ENCODE measurements at regions not wholly inside any gene's neighbourhood (a gene's known extent, or its start where the extent isn't known, plus 50 kb on each side); places are given as distances from the start of the nearest gene placed in this dataset.

- peaks cover 0 to 2% of the 10 kb centered on the region in 2 donors for H3K27me3 Mint-ChIP-seq
- H3K4me3 Mint-ChIP-seq: no peak overlapping the region
- no peak overlapping the region for H3K4me3 ChIP-seq (ENCODE audit: low read length)
- H3K27ac ChIP-seq (ENCODE audit: low read depth, low read length): no peak overlapping the region
- CTCF ChIA-PET: no interaction called here
- no peak overlapping the region for H3K27ac Mint-ChIP-seq
- H3K9me3 Mint-ChIP-seq: peaks cover 0 to 2% (median 0%) of the 10 kb centered on the region in 5 donors
- no peaks in the 10 kb centered on the region for H3K4me1 Mint-ChIP-seq
- no peaks in the 10 kb centered on the region for H3K36me3 ChIP-seq (ENCODE audit: insufficient read depth, low read length)
- H3K27me3 ChIP-seq (ENCODE audit: insufficient read depth, low read length, poor library complexity, severe bottlenecking): no peaks in the 10 kb centered on the region
- POLR2A ChIA-PET: no interaction called here
- no peaks in the 10 kb centered on the region for H3K36me3 Mint-ChIP-seq
- DNase-seq: no peak
- H3K9me3 ChIP-seq (ENCODE audit: low read length): no peaks in the 10 kb centered on the region
- H3K4me1 ChIP-seq (ENCODE audit: insufficient read depth, low read length): no peaks in the 10 kb centered on the region
These were observed 185.0 kb upstream of the PTBP2 start for GRCh38 chr1:96536581-96536980.

- H3K9me3 ChIP-seq (ENCODE audit: low read length): no peaks in the 10 kb centered on the region
- no peak overlapping the region for H3K27ac Mint-ChIP-seq
- H3K27me3 ChIP-seq (ENCODE audit: insufficient read depth, low read length, poor library complexity, severe bottlenecking): no peaks in the 10 kb centered on the region
- no peaks in the 10 kb centered on the region for H3K4me1 Mint-ChIP-seq
- no peak overlapping the region for H3K27ac ChIP-seq (ENCODE audit: low read depth, low read length)
- H3K36me3 ChIP-seq (ENCODE audit: insufficient read depth, low read length): no peaks in the 10 kb centered on the region
- POLR2A ChIA-PET: no interaction called here
- no peak overlapping the region for H3K4me3 ChIP-seq (ENCODE audit: low read length)
- no peak overlapping the region for H3K4me3 Mint-ChIP-seq
- peaks cover 0 to under 1% (median 0%) of the 10 kb centered on the region in 5 donors for H3K9me3 Mint-ChIP-seq
- no peak for DNase-seq
- CTCF ChIA-PET: no interaction called here
- no peaks in the 10 kb centered on the region for H3K36me3 Mint-ChIP-seq
- no peaks in the 10 kb centered on the region for H3K27me3 Mint-ChIP-seq
- H3K4me1 ChIP-seq (ENCODE audit: insufficient read depth, low read length): no peaks in the 10 kb centered on the region
These were observed 183.4 kb upstream of the PTBP2 start for GRCh38 chr1:96538111-96538641.

- DNase-seq: no peak
- H3K9me3 Mint-ChIP-seq: no peaks in the 10 kb centered on the region
- no peaks in the 10 kb centered on the region for H3K27me3 Mint-ChIP-seq
- Histone ChIP-seq H3K4me1 (ENCODE audit: insufficient read depth, low read length) (no peaks in the 10 kb centered on the region), H3K27me3 (ENCODE audit: insufficient read depth, low read length, poor library complexity, severe bottlenecking) (no peaks in the 10 kb centered on the region), H3K4me3 (ENCODE audit: low read length) (no peak overlapping the region), H3K9me3 (ENCODE audit: low read length) (no peaks in the 10 kb centered on the region), H3K27ac (ENCODE audit: low read depth, low read length) (no peak overlapping the region), H3K36me3 (ENCODE audit: insufficient read depth, low read length) (no peaks in the 10 kb centered on the region)
- H3K36me3 Mint-ChIP-seq: no peaks in the 10 kb centered on the region
- H3K27ac Mint-ChIP-seq: no peak overlapping the region
- POLR2A ChIA-PET: no interaction called here
- no peaks in the 10 kb centered on the region for H3K4me1 Mint-ChIP-seq
- CTCF ChIA-PET: no interaction called here
- H3K4me3 Mint-ChIP-seq: no peak overlapping the region
These were observed 182.7 kb upstream of the PTBP2 start for GRCh38 chr1:96538883-96539282.

- H3K27me3 Mint-ChIP-seq: no peaks in the 10 kb centered on the region
These were observed 180.1 kb upstream of the PTBP2 start for GRCh38 chr1:96541491-96541890.

GRCh38 chr1:96544051-96544830 is 177.3 kb upstream of the PTBP2 start:
- Histone ChIP-seq H3K4me3 (ENCODE audit: low read length) (no peak overlapping the region), H3K4me1 (ENCODE audit: insufficient read depth, low read length) (no peaks in the 10 kb centered on the region), H3K9me3 (ENCODE audit: low read length) (no peaks in the 10 kb centered on the region), H3K27ac (ENCODE audit: low read depth, low read length) (no peak overlapping the region), H3K36me3 (ENCODE audit: insufficient read depth, low read length) (no peaks in the 10 kb centered on the region), H3K27me3 (ENCODE audit: insufficient read depth, low read length, poor library complexity, severe bottlenecking) (no peaks in the 10 kb centered on the region)
- ChIA-PET POLR2A (no interaction called here), CTCF (no interaction called here)
- Mint-ChIP-seq H3K4me1 (no peaks in the 10 kb centered on the region), H3K4me3 (peak overlapping the region in 1 of 7 donors; percentile 8), H3K27ac (no peak overlapping the region), H3K27me3 (no peaks in the 10 kb centered on the region), H3K36me3 (no peaks in the 10 kb centered on the region), H3K9me3 (no peaks in the 10 kb centered on the region)
- no peak for DNase-seq

More at GRCh38 chr1:96541491-96541890, 180.1 kb upstream of the PTBP2 start:
- DNase-seq: no peak
- no peaks in the 10 kb centered on the region for H3K4me1 ChIP-seq (ENCODE audit: insufficient read depth, low read length)
- H3K27me3 ChIP-seq (ENCODE audit: insufficient read depth, low read length, poor library complexity, severe bottlenecking): no peaks in the 10 kb centered on the region
- Mint-ChIP-seq H3K9me3 (no peaks in the 10 kb centered on the region), H3K4me3 (no peak overlapping the region), H3K27ac (no peak overlapping the region), H3K36me3 (no peaks in the 10 kb centered on the region), H3K4me1 (no peaks in the 10 kb centered on the region)
- CTCF ChIA-PET: no interaction called here
- H3K27ac ChIP-seq (ENCODE audit: low read depth, low read length): no peak overlapping the region
- no peaks in the 10 kb centered on the region for H3K9me3 ChIP-seq (ENCODE audit: low read length)
- POLR2A ChIA-PET: no interaction called here
- H3K4me3 ChIP-seq (ENCODE audit: low read length): no peak overlapping the region
- no peaks in the 10 kb centered on the region for H3K36me3 ChIP-seq (ENCODE audit: insufficient read depth, low read length)

GRCh38 chr1:96544831-96545221 is 176.8 kb upstream of the PTBP2 start:
- ChIA-PET CTCF (no interaction called here), POLR2A (no interaction called here)
- H3K27ac ChIP-seq (ENCODE audit: low read depth, low read length): no peak overlapping the region

GRCh38 chr1:96545935-96546656 is 175.5 kb upstream of the PTBP2 start:
- CTCF ChIA-PET: no interaction called here

More at GRCh38 chr1:96544831-96545221, 176.8 kb upstream of the PTBP2 start:
- H3K27me3 ChIP-seq (ENCODE audit: insufficient read depth, low read length, poor library complexity, severe bottlenecking): no peaks in the 10 kb centered on the region
- Mint-ChIP-seq H3K27ac (no peak overlapping the region), H3K27me3 (no peaks in the 10 kb centered on the region), H3K4me3 (no peak overlapping the region), H3K4me1 (no peaks in the 10 kb centered on the region), H3K9me3 (no peaks in the 10 kb centered on the region), H3K36me3 (no peaks in the 10 kb centered on the region)
- no peak for DNase-seq
- H3K9me3 ChIP-seq (ENCODE audit: low read length): no peaks in the 10 kb centered on the region
- no peaks in the 10 kb centered on the region for H3K36me3 ChIP-seq (ENCODE audit: insufficient read depth, low read length)
- no peaks in the 10 kb centered on the region for H3K4me1 ChIP-seq (ENCODE audit: insufficient read depth, low read length)
- H3K4me3 ChIP-seq (ENCODE audit: low read length): no peak overlapping the region

GRCh38 chr1:96550061-96550460 is 171.5 kb upstream of the PTBP2 start:
- Mint-ChIP-seq H3K9me3 (no peaks in the 10 kb centered on the region), H3K27me3 (no peaks in the 10 kb centered on the region), H3K36me3 (no peaks in the 10 kb centered on the region), H3K4me1 (no peaks in the 10 kb centered on the region), H3K27ac (no peak overlapping the region), H3K4me3 (no peak overlapping the region)
- DNase-seq: no peak
- H3K27ac ChIP-seq (ENCODE audit: low read depth, low read length): no peak overlapping the region
- POLR2A ChIA-PET: no interaction called here
- no peaks in the 10 kb centered on the region for H3K36me3 ChIP-seq (ENCODE audit: insufficient read depth, low read length)
- H3K4me1 ChIP-seq (ENCODE audit: insufficient read depth, low read length): no peaks in the 10 kb centered on the region
- CTCF ChIA-PET: no interaction called here
- H3K9me3 ChIP-seq (ENCODE audit: low read length): no peaks in the 10 kb centered on the region
- H3K4me3 ChIP-seq (ENCODE audit: low read length): no peak overlapping the region
- H3K27me3 ChIP-seq (ENCODE audit: insufficient read depth, low read length, poor library complexity, severe bottlenecking): no peaks in the 10 kb centered on the region

More at GRCh38 chr1:96545935-96546656, 175.5 kb upstream of the PTBP2 start:
- Mint-ChIP-seq H3K4me3 (no peak overlapping the region), H3K27ac (no peak overlapping the region), H3K36me3 (no peaks in the 10 kb centered on the region), H3K27me3 (no peaks in the 10 kb centered on the region), H3K4me1 (no peaks in the 10 kb centered on the region), H3K9me3 (no peaks in the 10 kb centered on the region)
- POLR2A ChIA-PET: no interaction called here
- no peak overlapping the region for H3K4me3 ChIP-seq (ENCODE audit: low read length)
- H3K27me3 ChIP-seq (ENCODE audit: insufficient read depth, low read length, poor library complexity, severe bottlenecking): no peaks in the 10 kb centered on the region
- H3K4me1 ChIP-seq (ENCODE audit: insufficient read depth, low read length): no peaks in the 10 kb centered on the region
- DNase-seq: no peak
- H3K9me3 ChIP-seq (ENCODE audit: low read length): no peaks in the 10 kb centered on the region
- H3K36me3 ChIP-seq (ENCODE audit: insufficient read depth, low read length): no peaks in the 10 kb centered on the region
- no peak overlapping the region for H3K27ac ChIP-seq (ENCODE audit: low read depth, low read length)

Measured in CD8-positive, alpha-beta memory T cell (primary cell).